ENCODE measurements at regions not wholly inside any gene's neighbourhood (a gene's known extent, or its start where the extent isn't known, plus 50 kb on each side); places are given as distances from the start of the nearest gene placed in this dataset.

DNA sequence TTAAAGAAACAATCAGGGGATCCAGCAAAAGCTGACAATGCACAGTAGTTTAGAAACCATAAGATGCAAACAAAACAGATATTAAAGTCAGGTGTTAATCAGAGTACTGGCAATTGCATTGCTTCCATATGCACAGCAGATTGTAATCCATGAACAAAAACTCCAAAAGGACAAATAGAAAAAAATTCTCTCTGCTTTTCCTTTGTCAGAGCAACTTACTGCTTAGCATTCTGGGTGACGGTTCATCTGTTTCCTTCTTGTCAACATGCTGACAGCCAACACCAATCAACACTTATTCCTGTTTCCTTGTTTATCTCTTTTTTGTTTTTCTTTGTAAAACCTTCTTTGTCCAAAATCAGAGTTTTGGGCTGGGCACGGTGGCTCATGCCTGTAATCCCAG is 473.1 kb downstream of the XIRP2 start:
- no peak overlapping the region for H3K27ac ChIP-seq
- no peaks in the 10 kb centered on the region for H3K27me3 ChIP-seq (replicated peaks; ENCODE audit: insufficient read depth)
- intact Hi-C loops (cut with DNase I), result no loop called here
- DNase-seq (ENCODE audit: low spot score), result no peak
- no peak overlapping the region for H3K4me3 ChIP-seq
- H3K4me1 ChIP-seq (replicated peaks), result no peaks in the 10 kb centered on the region
- TF ChIP-seq POLR2A (IDR thresholded peaks at IDR 0.05) (no peak), POLR2AphosphoS5 (IDR thresholded peaks at IDR 0.05) (no peak)
- TF ChIP-seq, protein P1, sequence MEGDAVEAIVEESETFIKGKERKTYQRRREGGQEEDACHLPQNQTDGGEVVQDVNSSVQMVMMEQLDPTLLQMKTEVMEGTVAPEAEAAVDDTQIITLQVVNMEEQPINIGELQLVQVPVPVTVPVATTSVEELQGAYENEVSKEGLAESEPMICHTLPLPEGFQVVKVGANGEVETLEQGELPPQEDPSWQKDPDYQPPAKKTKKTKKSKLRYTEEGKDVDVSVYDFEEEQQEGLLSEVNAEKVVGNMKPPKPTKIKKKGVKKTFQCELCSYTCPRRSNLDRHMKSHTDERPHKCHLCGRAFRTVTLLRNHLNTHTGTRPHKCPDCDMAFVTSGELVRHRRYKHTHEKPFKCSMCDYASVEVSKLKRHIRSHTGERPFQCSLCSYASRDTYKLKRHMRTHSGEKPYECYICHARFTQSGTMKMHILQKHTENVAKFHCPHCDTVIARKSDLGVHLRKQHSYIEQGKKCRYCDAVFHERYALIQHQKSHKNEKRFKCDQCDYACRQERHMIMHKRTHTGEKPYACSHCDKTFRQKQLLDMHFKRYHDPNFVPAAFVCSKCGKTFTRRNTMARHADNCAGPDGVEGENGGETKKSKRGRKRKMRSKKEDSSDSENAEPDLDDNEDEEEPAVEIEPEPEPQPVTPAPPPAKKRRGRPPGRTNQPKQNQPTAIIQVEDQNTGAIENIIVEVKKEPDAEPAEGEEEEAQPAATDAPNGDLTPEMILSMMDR (IDR thresholded peaks at IDR 0.05), result no peak
- no peaks in the 10 kb centered on the region for H3K9me3 ChIP-seq
- WGBS, result 41% methylated on average over 2 of the region's 2 CpGs
- H3K36me3 ChIP-seq, result no peaks in the 10 kb centered on the region

DNA sequence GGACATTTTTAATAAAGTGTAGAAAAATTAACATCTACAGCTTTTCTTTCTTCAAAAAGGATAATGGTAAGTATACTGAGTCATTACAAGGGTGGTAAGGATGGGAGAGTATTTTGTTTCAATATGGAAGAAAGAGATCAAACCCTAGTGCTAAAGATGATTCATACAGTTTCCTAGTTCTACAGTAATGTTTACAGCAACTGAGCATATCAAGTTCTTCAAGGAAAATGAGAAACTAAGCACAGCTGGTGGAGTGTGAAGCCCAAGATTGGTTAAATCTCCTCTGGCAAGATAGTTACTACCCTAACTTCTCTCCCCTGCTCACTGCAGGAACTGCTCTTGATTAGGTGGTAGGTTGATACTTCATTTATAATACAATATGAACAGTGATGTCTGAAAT is 467.5 kb downstream of the XIRP2 start:
- TF ChIP-seq POLR2AphosphoS5 (IDR thresholded peaks at IDR 0.05) (no peak), POLR2A (IDR thresholded peaks at IDR 0.05) (no peak)
- TF ChIP-seq, protein P1 (IDR thresholded peaks at IDR 0.05), result no peak
- DNase-seq (ENCODE audit: low spot score), result no peak
- Histone ChIP-seq H3K36me3 (no peaks in the 10 kb centered on the region), H3K27me3 (replicated peaks; ENCODE audit: insufficient read depth) (no peaks in the 10 kb centered on the region), H3K4me1 (replicated peaks) (no peaks in the 10 kb centered on the region), H3K4me3 (no peak overlapping the region), H3K9me3 (no peaks in the 10 kb centered on the region), H3K27ac (no peak overlapping the region)
- intact Hi-C loops (cut with DNase I), result no loop called here

DNA sequence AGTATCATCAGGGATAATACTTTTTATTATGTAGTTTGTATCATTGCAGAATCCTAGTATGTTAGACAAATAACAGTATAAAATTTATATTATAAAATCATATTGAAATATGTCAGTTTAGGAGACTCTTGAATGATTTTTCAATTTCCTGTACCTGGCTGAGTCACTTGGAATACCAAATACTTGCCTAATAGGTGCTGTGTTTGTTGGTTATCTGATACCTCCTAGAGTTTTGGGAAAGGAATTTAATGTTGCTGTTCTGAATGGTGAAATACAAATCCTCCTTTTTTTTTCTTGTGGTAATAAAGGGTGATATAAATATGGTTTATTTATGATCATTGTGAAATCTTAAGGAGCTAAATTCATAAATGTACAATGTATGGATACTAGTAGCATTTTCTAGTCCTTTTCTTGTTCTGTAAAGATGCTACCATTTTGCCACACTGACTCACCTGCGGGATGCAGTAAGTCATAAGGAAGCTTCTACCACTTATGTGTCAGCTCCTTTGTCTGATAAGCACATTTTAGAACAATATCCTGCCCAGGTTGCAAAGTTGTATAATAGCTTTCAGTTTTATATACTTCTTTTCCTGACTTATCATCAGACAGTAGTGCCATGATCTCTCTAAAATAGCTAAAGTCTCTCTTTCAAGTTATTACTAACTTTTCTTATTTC is 465.5 kb downstream of the XIRP2 start:
- 93% methylated on average over 1 of the region's 1 CpG for WGBS
- no peak overlapping the region for H3K27ac ChIP-seq
- H3K4me3 ChIP-seq, result no peak overlapping the region
- H3K27me3 ChIP-seq (replicated peaks; ENCODE audit: insufficient read depth), result no peaks in the 10 kb centered on the region
- intact Hi-C loops (cut with DNase I), result no loop called here
- H3K9me3 ChIP-seq, result no peaks in the 10 kb centered on the region
- no peaks in the 10 kb centered on the region for H3K4me1 ChIP-seq (replicated peaks)
- no peak for DNase-seq (ENCODE audit: low spot score)
- H3K36me3 ChIP-seq, result no peaks in the 10 kb centered on the region
- TF ChIP-seq, protein P1 (IDR thresholded peaks at IDR 0.05), result no peak
- TF ChIP-seq POLR2A (IDR thresholded peaks at IDR 0.05), result no peak
- TF ChIP-seq POLR2AphosphoS5 (IDR thresholded peaks at IDR 0.05), result no peak

DNA sequence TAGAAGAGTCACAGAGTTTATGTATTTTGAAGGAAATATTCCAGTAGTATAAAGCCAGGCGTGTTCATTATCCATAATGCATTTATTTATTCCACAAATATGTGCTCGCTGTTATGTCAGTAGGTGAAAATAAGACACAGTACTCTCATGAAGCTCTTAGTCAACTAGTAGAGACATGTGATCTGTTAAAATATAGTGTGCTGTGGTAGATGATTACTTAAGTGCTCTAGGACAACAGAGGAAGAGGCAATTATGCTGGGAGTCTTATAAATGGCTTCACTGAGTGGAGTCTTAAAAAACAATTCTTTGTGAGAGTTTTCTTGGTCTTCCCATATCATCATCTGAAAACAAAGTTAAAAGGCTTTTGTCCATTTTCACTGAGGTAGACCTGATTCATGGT is 457.3 kb downstream of the XIRP2 start:
- no peaks in the 10 kb centered on the region for H3K9me3 ChIP-seq
- TF ChIP-seq, protein P1 (IDR thresholded peaks at IDR 0.05), result no peak
- no peak for TF ChIP-seq POLR2AphosphoS5 (IDR thresholded peaks at IDR 0.05)
- 74% methylated on average over 2 of the region's 2 CpGs for WGBS

GRCh38 chr2:167342769-167343168 is 454.5 kb downstream of the XIRP2 start:
- H3K36me3 ChIP-seq, result no peaks in the 10 kb centered on the region
- H3K27me3 ChIP-seq (replicated peaks; ENCODE audit: insufficient read depth), result no peaks in the 10 kb centered on the region
- no peaks in the 10 kb centered on the region for H3K9me3 ChIP-seq
- no peak overlapping the region for H3K27ac ChIP-seq
- intact Hi-C loops (cut with DNase I), result no loop called here
- TF ChIP-seq POLR2A (IDR thresholded peaks at IDR 0.05) (no peak), POLR2AphosphoS5 (IDR thresholded peaks at IDR 0.05) (no peak)
- TF ChIP-seq, protein P1 (IDR thresholded peaks at IDR 0.05), result no peak
- no peaks in the 10 kb centered on the region for H3K4me1 ChIP-seq (replicated peaks)
- 54% methylated on average over 1 of the region's 1 CpG for WGBS
- DNase-seq (ENCODE audit: low spot score), result no peak
- no peak overlapping the region for H3K4me3 ChIP-seq

More for the DNA sequence above, 457.3 kb downstream of the XIRP2 start:
- Histone ChIP-seq H3K4me1 (replicated peaks) (no peaks in the 10 kb centered on the region), H3K4me3 (no peak overlapping the region), H3K36me3 (no peaks in the 10 kb centered on the region), H3K27me3 (replicated peaks; ENCODE audit: insufficient read depth) (no peaks in the 10 kb centered on the region), H3K27ac (no peak overlapping the region)
- no peak for DNase-seq (ENCODE audit: low spot score)
- intact Hi-C loops (cut with DNase I), result no loop called here
